ENCODE measurements at regions not wholly inside any gene's neighbourhood (a gene's known extent, or its start where the extent isn't known, plus 50 kb on each side); places are given as distances from the start of the nearest gene placed in this dataset.

- TF ChIP-seq CTCF (IDR thresholded peaks at IDR 0.05 in 4 of 5, conservative IDR thresholded peaks at IDR 0.05 in 1 of 5) (no peak), POLR2A (IDR thresholded peaks at IDR 0.05) (no peak)
These were observed 151.5 kb downstream of the INO80D start for GRCh38 chr2:205934443-205934842.

Measured in gastrocnemius medialis (tissue), 4 donors.